Heart right ventricle (tissue), 16 donors: ENCODE measurements at regions not wholly inside any gene's neighbourhood (a gene's known extent, or its start where the extent isn't known, plus 50 kb on each side); places are given as distances from the start of the nearest gene placed in this dataset.
"Not testable (repeated sequence)": the region's sequence is repeated elsewhere in the genome, so short reads cannot be mapped to it uniquely, and the experiment has no call there.

Experiments
- ATAC-seq, 8 donors: fragments of 200-7000 bp; cut with Tn5 transposase; one replicate each; pipeline ENCODE4 v1.9.1; 2020; ENCODE audit warnings: mild to moderate bottlenecking in 8 of 8, moderate library complexity in 8 of 8, moderate number of reproducible peaks in 1 of 8
- DNase-seq, 2 donors: peaks; one replicate each; pipeline ENCODE4 v3.0.0-alpha.2; 2020
- H3K27ac ChIP-seq, 10 donors: fragments of 200-600 bp; sonication (generic) in 2 of 10; one replicate each; pipeline versions ENCODE4 v1.5.0 to v1.8.0; 2020 to 2022; ENCODE audit warnings: mild to moderate bottlenecking in 3 of 10
- H3K27me3 ChIP-seq, 7 donors: fragments of 200-600 bp; one replicate each; pipeline ENCODE4 v1.8.0; 2021 to 2022; ENCODE audit warnings: mild to moderate bottlenecking in 2 of 7
- H3K36me3 ChIP-seq, 9 donors: fragments of 200-600 bp; sonication (generic) in 1 of 9; one replicate each; pipeline versions ENCODE4 v1.5.0 to v1.8.0; 2020 to 2022; ENCODE audit warnings: mild to moderate bottlenecking in 2 of 9
- H3K4me1 ChIP-seq, 9 donors: fragments of 200-600 bp; sonication (generic) in 1 of 9; one replicate each; pipeline versions ENCODE4 v1.5.0 to v1.8.0; 2020 to 2022; ENCODE audit warnings: mild to moderate bottlenecking in 4 of 9
- H3K4me3 ChIP-seq, 10 donors: fragments of 200-600 bp; sonication (generic) in 2 of 10; one replicate each; pipeline versions ENCODE4 v1.5.0 to v1.8.0; 2020 to 2022; ENCODE audit warnings: mild to moderate bottlenecking in 7 of 10, moderate library complexity in 2 of 10
- H3K9me3 ChIP-seq, 11 donors: fragments of 200-600 bp in 10 of 11; sonication (generic) in 2 of 11; one replicate each; pipeline versions ENCODE4 v1.5.0 to v1.8.0; 2013 to 2022; ENCODE audit warnings: mild to moderate bottlenecking in 2 of 11, control low read depth in 1 of 11, moderate library complexity in 1 of 11
- CTCF ChIP-seq, 9 donors: fragments of 200-600 bp; sonication (generic) in 2 of 9; IDR thresholded peaks; one replicate each; pipeline versions ENCODE4 v1.5.0 to v1.8.0; 2021 to 2022; ENCODE audit warnings: antibody characterized with exemption in 9 of 9, mild to moderate bottlenecking in 5 of 9, moderate library complexity in 1 of 9
- WGBS, 2 donors: extraction: QIAGEN DNeasy Blood & Tissue Kit; methylation state at CpG; one replicate each; pipeline ENCODE4 v1.1.7; 2013; ENCODE audit warnings: inconsistent platforms in 1 of 2; 5-methylcytosine and 5-hydroxymethylcytosine counted together
- intact Hi-C, 10 donors: fragments of 100-400 bp; cut with DNase I; formaldehyde crosslinking; loops; one replicate each; pipeline versions ENCODE4 v1.11.1 to v1.14.2; 2022
- donor health status: Arrhythmogenic right ventricular cardiomyopathy.
- donor health status: ischemic (EF 13 %, LVEDD 7.1; RV severe dilation, severe dysfunction).
- donor health status: healthy with polysubstance abuse.
- donor health status: DM: no; HTN: yes; CAD: no.
- donor health status: DM: no; HTN: no; CAD: no.
- donor health status: ischemic (EF 25% LVEDD 6.9; RV normal size, moderate dysfunction).
- donor health status: ischemic (EF 25% LVEDD 5.7; RV mildly dilated, moderate dysfunction).
- donor health status: healthy.
- donor health status: DM: yes; HTN: yes; CAD: no.
- donor health status: Ischemic cardiomyopathy.
- donor health status: ischemic (EF 35%, LVEDD 5.7; RV mildly dilated, moderate dysfunction).
- donor health status: nonischemic (EF 11% LVEDD 7.7; RV severe dilation, severe dysfunction).
- donor health status: DM: yes; HTN: yes; CAD: no.
- donor health status: PGD.
- donor health status: ischemic (EF 29% LVEDD 5.4; RV normal size, mild dysfunction).
- donor health status: nonischemic (EF 23%, LVEDD 6.1; RV moderate dilation, normal function).

- intact Hi-C loops = no loop called here
- no peaks in the 10 kb centered on the region for H3K36me3 ChIP-seq
- no peak overlapping the region for H3K4me3 ChIP-seq
- no peaks in the 10 kb centered on the region for H3K27me3 ChIP-seq
- H3K4me1 ChIP-seq = no peaks in the 10 kb centered on the region
- TF ChIP-seq CTCF (IDR thresholded peaks at IDR 0.05) = no peak
- peaks cover 0 to 30% (median 0%) of the 10 kb centered on the region in 11 donors for H3K9me3 ChIP-seq
- DNase-seq (no peak), ATAC-seq (no peak)
- H3K27ac ChIP-seq = no peak overlapping the region
- WGBS, 2 donors = 83 to 85% methylated on average over 5 of the region's 5 CpGs
These were observed 1080.3 kb downstream of the ZPLD1 start for GRCh38 chr3:103515116-103515515.

GRCh38 chr3:103516950-103517349 lies 1082.1 kb downstream of the ZPLD1 start:
- DNase-seq (no peak), ATAC-seq (no peak)
- peaks cover 0 to 48% (median 7%) of the 10 kb centered on the region in 11 donors for H3K9me3 ChIP-seq
- 65 to 83% methylated on average over 3 of the region's 3 CpGs for WGBS, 2 donors
- H3K27me3 ChIP-seq = no peaks in the 10 kb centered on the region
- no peak for TF ChIP-seq CTCF (IDR thresholded peaks at IDR 0.05)
- H3K4me1 ChIP-seq = no peaks in the 10 kb centered on the region
- H3K36me3 ChIP-seq = no peaks in the 10 kb centered on the region
- H3K4me3 ChIP-seq = no peak overlapping the region
- H3K27ac ChIP-seq = no peak overlapping the region
- intact Hi-C loops = no loop called here

GRCh38 chr3:103531327-103531726 lies 1096.5 kb downstream of the ZPLD1 start:
- H3K4me3 ChIP-seq, H3K27me3 ChIP-seq, ATAC-seq, H3K9me3 ChIP-seq, intact Hi-C loops, H3K27ac ChIP-seq, DNase-seq, H3K36me3 ChIP-seq, H3K4me1 ChIP-seq: not testable (repeated sequence)
- 90 to 95% methylated on average over 17 to 19 of the region's 19 CpGs for WGBS, 2 donors

- 90 to 92% methylated on average over 4 of the region's 4 CpGs for WGBS, 2 donors
- no peaks in the 10 kb centered on the region for H3K36me3 ChIP-seq
- H3K27me3 ChIP-seq = no peaks in the 10 kb centered on the region
- TF ChIP-seq CTCF (IDR thresholded peaks at IDR 0.05) = no peak
- no peak overlapping the region for H3K27ac ChIP-seq
- intact Hi-C loops = no loop called here
- H3K4me1 ChIP-seq = no peaks in the 10 kb centered on the region
- peaks cover 0 to 6% (median 0%) of the 10 kb centered on the region in 11 donors for H3K9me3 ChIP-seq
- no peak for ATAC-seq
- no peak for DNase-seq
- no peak overlapping the region for H3K4me3 ChIP-seq
These were observed 1098.2 kb downstream of the ZPLD1 start for GRCh38 chr3:103532986-103533385.

- DNase-seq = no peak
- Histone ChIP-seq H3K9me3 (peaks cover 0 to 12% (median 0%) of the 10 kb centered on the region in 11 donors), H3K27me3 (no peaks in the 10 kb centered on the region), H3K4me1 (no peaks in the 10 kb centered on the region), H3K4me3 (no peak overlapping the region), H3K36me3 (no peaks in the 10 kb centered on the region), H3K27ac (no peak overlapping the region)
- intact Hi-C loops = no loop called here
- WGBS, 2 donors = 31 to 34% methylated on average over 8 of the region's 8 CpGs
- ATAC-seq = no peak
- no peak for TF ChIP-seq CTCF (IDR thresholded peaks at IDR 0.05)
These were observed 1119.6 kb downstream of the ZPLD1 start for GRCh38 chr3:103554451-103554850.

- intact Hi-C loops, H3K4me3 ChIP-seq, DNase-seq, H3K27ac ChIP-seq, H3K27me3 ChIP-seq, H3K36me3 ChIP-seq, ATAC-seq, H3K4me1 ChIP-seq: not testable (repeated sequence)
- 78 to 84% methylated on average over 6 of the region's 6 CpGs for WGBS, 2 donors
- H3K9me3 ChIP-seq = peaks cover 0 to 28% (median 0%) of the 10 kb centered on the region in 11 donors
These were observed 1129.3 kb downstream of the ZPLD1 start for GRCh38 chr3:103564116-103564515.
